Transverse colon (tissue), 4 donors: ENCODE measurements at regions not wholly inside any gene's neighbourhood (a gene's known extent, or its start where the extent isn't known, plus 50 kb on each side); places are given as distances from the start of the nearest gene placed in this dataset.

Source experiments
- DNase-seq: peaks from one replicate; pipeline ENCODE4 v3.0.0-alpha.2; 2019
- H3K27ac ChIP-seq, 4 donors: fragments of 200-600 bp; sonication (generic); 2 replicates each; pipeline ENCODE4 v1.5.1; 2016 to 2018; ENCODE audit warnings: inconsistent platforms in 4 of 4
- H3K27me3 ChIP-seq: fragments of 200-600 bp; sonication (generic); 2 replicates; pipeline ENCODE4 v1.5.1; 2017; ENCODE audit warnings: inconsistent platforms
- H3K36me3 ChIP-seq, 4 donors: fragments of 200-600 bp; sonication (generic); 2 replicates each; pipeline ENCODE4 v1.5.1; 2017 to 2019; ENCODE audit warnings: inconsistent platforms in 4 of 4
- H3K4me1 ChIP-seq, 4 donors: fragments of 200-600 bp; sonication (generic); 2 replicates each; pipeline ENCODE4 v1.5.1; 2017 to 2020; ENCODE audit warnings: inconsistent platforms in 4 of 4
- H3K4me3 ChIP-seq, 4 donors: fragments of 200-600 bp; sonication (generic); 1 replicate in 1 of 4; 2 replicates in 3 of 4; pipeline versions ENCODE4 v1.5.1 to v1.6.1; 2017 to 2019; ENCODE audit warnings: inconsistent platforms in 4 of 4
- H3K9me3 ChIP-seq, 2 donors: fragments of 200-600 bp; sonication (generic); 2 replicates each; pipeline ENCODE4 v1.5.1; 2017 to 2019; ENCODE audit warnings: inconsistent platforms in 2 of 2
- CTCF ChIP-seq, 5 experiments: fragments of 200-600 bp in 3 of 5; fragments of 450-650 bp in 2 of 5; sonication (generic) in 3 of 5; IDR thresholded peaks; 1 replicate in 2 of 5; 2 replicates in 3 of 5; pipeline ENCODE4 v1.5.1; 2016 to 2017; ENCODE audit warnings: antibody characterized with exemption in 5 of 5, inconsistent platforms in 3 of 5, mild to moderate bottlenecking in 2 of 5, moderate library complexity in 1 of 5
- EP300 ChIP-seq: sonication (generic); formaldehyde crosslinking; IDR thresholded peaks from one replicate; pipeline ENCODE4 v1.6.1; 2017; ENCODE audit warnings: antibody characterized with exemption, low read depth
- POLR2A ChIP-seq: fragments of 450-650 bp; IDR thresholded peaks from one replicate; pipeline ENCODE4 v1.6.1; 2016; ENCODE audit warnings: antibody characterized with exemption, mild to moderate bottlenecking, moderate library complexity
- POLR2AphosphoS5 ChIP-seq, 3 donors: sonication (generic); formaldehyde crosslinking; IDR thresholded peaks; one replicate each; pipeline ENCODE4 v1.6.1; 2016; ENCODE audit warnings: antibody characterized with exemption in 3 of 3
- WGBS, 2 donors: methylation state at CpG; one replicate each; pipeline ENCODE4 v1.1.5; 2018; ENCODE audit warnings: low coverage in 1 of 2; 5-methylcytosine and 5-hydroxymethylcytosine counted together
- in situ Hi-C, 4 donors: fragments of 200-750 bp; cut with MboI; loops; one replicate each; pipeline versions ENCODE4 v1.15.0 to v1.15.1; 2017; ENCODE audit warnings: low sequenced_read_pairs in 3 of 4, low pct_ligation_motif_present in 1 of 4, low pct_unique_long_range_greater_than_20kb in 1 of 4
- intact Hi-C: fragments of 100-400 bp; cut with DNase I; formaldehyde crosslinking; loops from one replicate; pipeline ENCODE4 v1.15.1; 2023; ENCODE audit warnings: low total_unique reads

- TF ChIP-seq POLR2A (no peak), EP300 (no peak), POLR2AphosphoS5 (IDR thresholded peaks at IDR 0.05) (no peak), CTCF (IDR thresholded peaks at IDR 0.05) (no peak)
- intact Hi-C loops (loop anchor here (5.0 kb wide), 1 partner anchor 415 kb away; no protein-coding TSS in a partner anchor), in situ Hi-C loops (no loop called here)
- Histone ChIP-seq H3K36me3 (no peaks in the 10 kb centered on the region), H3K27me3 (no peaks in the 10 kb centered on the region), H3K4me3 (no peak overlapping the region), H3K4me1 (no peaks in the 10 kb centered on the region), H3K9me3 (no peaks in the 10 kb centered on the region), H3K27ac (no peak overlapping the region)
- no peak for DNase-seq
Measured at GRCh38 chr9:17927616-17928015, 348.8 kb downstream of the SH3GL2 start.

- in situ Hi-C loops: no loop called here
- no peak for TF ChIP-seq POLR2A
- no peak for TF ChIP-seq POLR2AphosphoS5 (IDR thresholded peaks at IDR 0.05)
- no peak for TF ChIP-seq CTCF (IDR thresholded peaks at IDR 0.05)
- no peak for TF ChIP-seq EP300
- H3K9me3 ChIP-seq: no peaks in the 10 kb centered on the region
- intact Hi-C loops: loop anchor here (5.0 kb wide), 1 partner anchor 416 kb away; no protein-coding TSS in a partner anchor
- H3K4me1 ChIP-seq: no peaks in the 10 kb centered on the region
- H3K27ac ChIP-seq: no peak overlapping the region
- no peaks in the 10 kb centered on the region for H3K36me3 ChIP-seq
- WGBS, 2 donors: 75 to 89% methylated on average over 1 of the region's 1 CpG
- no peaks in the 10 kb centered on the region for H3K27me3 ChIP-seq
- no peak for DNase-seq
- H3K4me3 ChIP-seq: no peak overlapping the region
Measured at GRCh38 chr9:17928228-17928627, 349.4 kb downstream of the SH3GL2 start.

GRCh38 chr9:17928768-17929167 lies 349.9 kb downstream of the SH3GL2 start:
- Histone ChIP-seq H3K27me3 (no peaks in the 10 kb centered on the region), H3K27ac (no peak overlapping the region), H3K9me3 (no peaks in the 10 kb centered on the region), H3K4me3 (no peak overlapping the region), H3K36me3 (no peaks in the 10 kb centered on the region), H3K4me1 (no peaks in the 10 kb centered on the region)
- no peak for DNase-seq
- WGBS, 2 donors: 31 to 50% methylated on average over 2 of the region's 2 CpGs
- TF ChIP-seq CTCF (IDR thresholded peaks at IDR 0.05) (no peak), EP300 (no peak), POLR2AphosphoS5 (IDR thresholded peaks at IDR 0.05) (no peak), POLR2A (no peak)
- intact Hi-C loops (loop anchor here (5.0 kb wide), 1 partner anchor 416 kb away; no protein-coding TSS in a partner anchor), in situ Hi-C loops (no loop called here)

- WGBS, 2 donors: 79 to 81% methylated on average over 2 of the region's 2 CpGs
- in situ Hi-C loops (no loop called here), intact Hi-C loops (loop anchor here (5.0 kb wide), 1 partner anchor 417 kb away; no protein-coding TSS in a partner anchor)
- H3K9me3 ChIP-seq: no peaks in the 10 kb centered on the region
- H3K4me3 ChIP-seq: no peak overlapping the region
- H3K27ac ChIP-seq: no peak overlapping the region
- TF ChIP-seq POLR2A (no peak), CTCF (IDR thresholded peaks at IDR 0.05) (no peak), EP300 (no peak), POLR2AphosphoS5 (IDR thresholded peaks at IDR 0.05) (no peak)
- H3K27me3 ChIP-seq: no peaks in the 10 kb centered on the region
- H3K36me3 ChIP-seq: no peaks in the 10 kb centered on the region
- DNase-seq: no peak
- no peaks in the 10 kb centered on the region for H3K4me1 ChIP-seq
Measured at GRCh38 chr9:17929506-17929905, 350.6 kb downstream of the SH3GL2 start.
